IPS DF 4.7 (cell line): ENCODE measurements at regions not wholly inside any gene's neighbourhood (a gene's known extent, or its start where the extent isn't known, plus 50 kb on each side); places are given as distances from the start of the nearest gene placed in this dataset.

Experiments
- DNase-seq: peaks from one replicate; pipeline ENCODE4 v3.0.0-alpha.2; 2013; ENCODE audit warnings: low spot score; ENCODE audit errors: extremely low read depth

DNA sequence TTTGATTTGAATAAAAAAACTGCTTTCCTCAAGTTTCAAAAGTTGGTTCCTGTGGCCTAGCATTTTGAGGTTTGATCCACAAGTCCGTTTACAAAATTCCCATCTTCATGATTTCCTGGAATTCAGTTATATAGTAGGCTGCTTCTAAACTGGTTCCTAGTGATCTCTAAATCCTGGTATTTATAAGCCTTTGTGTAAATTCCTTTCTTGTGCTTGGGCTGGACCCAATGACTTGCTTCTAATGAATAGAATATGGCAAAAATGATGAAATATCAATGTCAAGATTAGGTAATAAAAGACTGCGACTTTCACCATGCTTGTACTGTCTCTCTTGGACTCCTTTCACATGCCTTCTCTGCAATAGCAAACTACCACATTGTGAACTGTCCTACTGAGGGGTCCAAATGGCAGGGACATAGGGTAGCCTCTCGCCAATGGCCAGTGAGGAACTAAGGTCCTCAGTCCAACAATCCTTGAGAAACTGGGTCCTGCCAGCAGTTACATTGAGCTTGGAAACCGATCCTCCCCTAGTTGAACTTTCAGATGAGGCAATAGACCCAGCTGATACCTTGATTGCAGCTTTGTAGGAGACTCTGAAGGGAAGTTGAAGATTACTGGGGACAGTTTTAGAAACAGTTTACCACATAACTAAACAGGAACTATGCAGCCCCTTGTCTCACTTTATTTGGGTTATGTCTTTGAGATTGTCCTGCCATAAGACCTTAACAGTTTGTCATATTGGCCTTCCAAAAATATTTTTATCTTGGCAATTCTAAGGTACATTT lies 303.9 kb upstream of the TBC1D5 start:
- DNase-seq, result no peak

- no peak for DNase-seq
Observed at GRCh38 chr3:18044971-18045880, 302.8 kb upstream of the TBC1D5 start.

DNA sequence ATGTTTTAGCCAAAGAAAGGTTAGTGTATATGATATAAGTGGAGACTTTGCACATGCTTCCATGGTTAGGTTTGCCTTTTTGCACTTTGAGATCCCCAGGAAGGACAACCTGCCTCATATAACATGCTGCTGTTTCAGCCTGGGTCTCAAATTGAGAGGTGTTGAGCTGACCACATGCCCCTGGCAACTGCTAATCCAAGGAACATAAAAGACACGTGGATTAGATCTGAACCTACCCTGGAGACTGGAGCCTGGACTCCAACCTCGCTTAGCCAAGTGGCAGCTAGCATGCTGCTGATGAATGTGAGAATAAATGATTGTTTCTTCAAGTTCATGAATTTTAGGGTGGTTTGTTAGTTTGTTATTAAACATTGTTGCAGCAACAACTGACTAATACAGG lies 301.8 kb upstream of the TBC1D5 start:
- no peak for DNase-seq

- no peak for DNase-seq
Observed at GRCh38 chr3:18036450-18036815, 294.0 kb upstream of the TBC1D5 start.

GRCh38 chr3:18035641-18036449 lies 293.4 kb upstream of the TBC1D5 start:
- DNase-seq, result no peak

DNA sequence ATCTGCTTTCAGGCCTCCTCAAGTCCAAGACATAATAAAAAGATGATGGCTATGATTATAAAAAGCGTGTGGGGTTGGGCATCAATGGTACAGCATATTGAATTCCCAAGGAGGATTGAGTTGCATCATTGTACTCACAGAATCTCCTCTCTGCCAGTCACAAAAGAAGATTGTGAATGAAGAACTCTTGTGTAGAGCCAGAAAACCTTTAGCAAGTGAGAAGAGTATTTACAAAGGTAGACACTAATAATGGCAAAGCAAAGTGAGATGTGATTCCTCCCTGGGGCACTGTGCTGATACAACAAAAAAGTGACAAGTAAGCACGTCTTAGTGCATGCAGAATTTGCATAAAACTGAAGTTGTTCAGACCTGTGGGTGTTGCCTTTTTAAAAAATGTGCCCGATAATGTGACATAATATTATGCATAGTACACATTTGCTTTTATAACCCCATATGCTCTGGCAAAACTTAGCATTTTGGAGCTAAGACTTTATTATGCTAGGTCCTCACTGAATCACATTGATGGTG lies 291.2 kb upstream of the TBC1D5 start:
- DNase-seq, result no peak

GRCh38 chr3:18030371-18030870 lies 288.0 kb upstream of the TBC1D5 start:
- DNase-seq, result no peak

DNA sequence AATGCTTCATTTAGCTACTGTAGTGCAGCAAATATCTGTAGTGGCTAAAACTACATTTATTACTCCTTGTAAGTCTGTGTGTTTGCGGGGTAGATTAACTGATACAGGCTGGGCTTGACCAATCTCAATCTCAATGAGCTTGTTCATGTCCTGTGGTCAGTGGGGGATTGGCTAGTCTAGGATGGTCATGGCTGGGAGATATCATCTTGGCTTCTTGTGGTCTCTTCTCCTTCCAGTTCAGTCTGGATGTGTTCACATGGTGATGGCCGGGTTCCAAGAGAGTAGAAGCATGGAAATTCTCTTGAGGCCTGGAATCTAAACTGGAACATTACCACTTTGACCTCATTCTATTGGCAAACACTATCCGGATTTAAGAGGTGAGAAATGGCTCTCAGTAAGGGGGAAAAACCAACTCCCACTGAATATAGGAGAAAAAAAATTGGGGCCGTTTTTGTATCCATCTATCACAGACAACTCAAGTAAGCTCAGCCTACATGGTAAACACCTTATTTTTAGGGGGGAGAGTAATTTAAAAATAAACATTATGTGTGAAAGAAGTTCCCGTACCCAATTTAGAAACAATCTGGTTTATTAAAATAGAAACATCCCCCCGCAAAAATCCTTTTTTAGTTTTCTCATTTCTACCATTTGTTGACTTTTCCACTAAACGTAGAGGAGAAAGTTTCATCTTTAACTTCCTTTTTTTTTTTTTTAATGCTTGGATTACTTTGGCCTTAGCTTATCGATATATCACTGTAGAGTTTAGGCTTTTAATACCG lies 284.9 kb upstream of the TBC1D5 start:
- DNase-seq, result no peak

- no peak for DNase-seq
Observed at GRCh38 chr3:18024715-18025114, 282.3 kb upstream of the TBC1D5 start.

DNA sequence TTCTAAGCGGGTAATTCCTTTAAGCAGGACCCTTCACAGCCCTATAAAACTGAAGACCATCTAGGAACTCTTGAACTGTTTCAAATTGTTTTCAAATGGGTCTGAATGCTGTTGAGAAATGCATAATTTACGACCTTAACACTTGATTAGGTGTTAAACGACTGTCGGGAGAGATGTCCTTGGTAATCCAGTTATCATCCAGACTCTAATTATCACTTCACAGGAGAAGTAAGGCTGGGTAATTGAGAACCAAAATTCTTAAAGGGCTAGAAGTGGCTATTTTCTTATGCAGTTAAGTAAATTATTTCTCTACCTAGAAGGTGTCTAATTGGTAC lies 276.7 kb upstream of the TBC1D5 start:
- no peak for DNase-seq

DNA sequence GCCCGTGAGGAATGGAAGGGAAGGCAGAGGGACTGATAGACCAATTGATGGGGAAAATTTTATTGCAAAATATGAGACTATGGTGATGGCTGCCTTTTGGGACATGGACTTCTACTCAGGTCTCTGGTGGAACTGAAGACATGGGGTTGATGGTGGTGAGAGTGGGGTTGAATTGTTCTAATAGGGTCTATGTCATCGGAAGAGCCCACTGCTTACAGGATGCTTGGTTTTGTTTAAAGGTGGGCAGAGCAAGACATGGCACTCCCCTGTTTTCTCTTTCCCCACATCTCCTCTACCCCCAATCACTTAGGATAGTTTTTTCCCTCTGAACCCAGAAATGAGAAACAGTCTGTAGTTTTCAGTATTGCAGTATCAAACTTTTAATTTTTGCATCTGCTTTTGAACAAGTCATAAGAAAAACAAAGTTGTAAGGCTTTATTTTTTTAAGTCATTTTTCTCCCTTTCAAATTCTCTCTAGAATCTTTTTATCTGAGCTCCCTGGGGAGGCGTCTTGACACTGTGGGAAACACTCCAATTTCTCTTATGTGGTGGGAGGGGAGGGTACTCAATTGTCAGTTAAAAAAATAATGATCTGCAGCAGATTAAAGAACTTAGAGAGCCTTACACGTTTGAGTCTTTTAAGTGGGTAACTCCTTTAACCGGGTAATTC lies 276.2 kb upstream of the TBC1D5 start:
- DNase-seq, result no peak

DNA sequence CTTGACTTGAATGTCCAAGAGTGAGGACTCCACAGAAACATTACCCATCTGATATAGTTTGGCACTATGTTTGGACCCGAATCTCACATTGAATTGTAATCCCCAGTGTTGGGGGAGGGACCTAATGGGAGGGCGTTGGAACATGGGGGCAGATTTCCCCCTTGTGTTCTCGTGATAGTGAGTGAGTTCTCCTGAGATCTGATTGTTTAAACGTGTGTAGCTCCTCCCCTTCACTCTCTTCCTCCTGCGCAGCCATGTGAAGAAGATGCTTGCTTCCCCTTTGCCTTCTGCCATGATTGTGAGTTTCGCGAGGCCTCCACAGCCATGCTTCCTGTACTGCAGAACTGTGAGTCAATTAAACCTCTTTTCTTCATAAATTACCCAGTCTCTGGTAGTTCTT lies 273.9 kb upstream of the TBC1D5 start:
- no peak for DNase-seq

GRCh38 chr3:18012933-18013332 lies 270.5 kb upstream of the TBC1D5 start:
- no peak for DNase-seq

GRCh38 chr3:18012436-18012835 lies 270.0 kb upstream of the TBC1D5 start:
- no peak for DNase-seq

- DNase-seq, result no peak
Observed at GRCh38 chr3:18011387-18011786, 269.0 kb upstream of the TBC1D5 start.

- DNase-seq, result no peak
Observed at GRCh38 chr3:18010001-18010400, 267.6 kb upstream of the TBC1D5 start.

GRCh38 chr3:18008706-18009368 lies 266.4 kb upstream of the TBC1D5 start:
- DNase-seq, result no peak

DNA sequence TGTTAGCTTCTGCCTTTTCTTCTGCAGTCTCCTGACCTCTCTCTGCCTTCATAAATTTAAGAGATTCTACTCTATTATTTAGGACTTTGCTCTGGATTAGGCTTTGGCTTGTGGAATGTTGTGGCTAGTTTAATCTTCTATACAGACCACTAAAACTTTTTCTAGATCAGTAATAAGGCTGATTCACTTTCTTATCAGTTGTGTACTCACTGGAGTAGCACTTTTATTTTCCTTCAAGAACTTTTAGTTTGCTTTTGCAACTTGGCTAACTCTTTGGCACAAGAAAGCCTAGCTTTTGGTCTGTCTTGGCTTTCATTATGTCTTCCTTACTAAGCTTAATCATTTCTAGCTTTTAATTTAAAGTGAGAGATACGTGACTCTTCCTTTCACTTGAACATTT lies 265.5 kb upstream of the TBC1D5 start:
- DNase-seq, result no peak

DNA sequence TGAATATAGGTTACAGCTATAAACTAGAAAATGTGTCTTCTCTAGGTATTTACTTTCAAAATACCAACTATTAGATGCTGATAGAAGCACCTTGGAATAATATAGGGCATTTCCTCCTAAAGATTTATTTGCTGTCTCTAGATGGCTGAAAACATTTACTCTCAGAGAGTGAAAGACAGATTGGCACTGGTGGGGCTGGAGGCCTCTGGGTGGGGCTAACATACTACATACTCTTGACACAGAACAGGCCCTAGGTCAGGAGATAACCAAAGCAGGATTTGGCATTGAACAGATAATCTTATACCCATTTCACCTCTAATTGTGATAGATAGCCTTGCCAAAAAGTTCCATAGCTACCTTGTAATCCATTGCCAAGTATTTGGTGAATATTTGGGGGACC lies 253.3 kb upstream of the TBC1D5 start:
- no peak for DNase-seq

DNA sequence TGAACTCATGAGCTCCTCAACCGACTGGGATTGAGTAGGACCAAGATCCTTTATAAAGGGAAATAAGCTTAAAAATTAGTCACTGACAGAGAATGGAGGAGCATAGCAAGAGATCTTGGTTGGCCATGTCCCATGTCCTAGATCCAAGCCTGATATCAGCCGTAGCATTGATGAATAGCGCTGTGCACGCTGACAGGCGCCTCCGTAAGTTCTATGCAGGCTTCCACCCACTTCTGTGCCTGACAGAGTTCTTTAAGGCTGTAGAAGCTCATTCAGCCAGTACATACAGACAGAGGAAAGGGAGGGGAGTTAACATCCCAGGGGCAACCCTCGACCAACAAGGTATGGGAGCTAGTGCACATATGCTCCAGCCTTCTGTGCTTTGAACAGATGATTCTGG lies 251.7 kb upstream of the TBC1D5 start:
- no peak for DNase-seq
